PC-9 (cell line): ENCODE measurements at regions not wholly inside any gene's neighbourhood (a gene's known extent, or its start where the extent isn't known, plus 50 kb on each side); places are given as distances from the start of the nearest gene placed in this dataset.

ENCODE experiments used
- BruUV-seq: library from RNA; stranded (reverse); fragments of 400-500 nt; replicated peaks from 2 replicates; lab custom pipeline; 2021; lab: Mats Ljungman, UMichigan
- CTCF ChIA-PET: fragments of 300-600 bp; sonication (Branson Sonifier 250); formaldehyde crosslinking; loops from one replicate; lab custom pipeline; 2022; ENCODE audit warnings: antibody characterized with exemption; lab: Charles Lee
- POLR2A ChIA-PET: fragments of 300-600 bp; sonication (Branson Sonifier 250); formaldehyde crosslinking; loops from one replicate; lab custom pipeline; 2022; ENCODE audit warnings: antibody characterized with exemption; ENCODE audit not compliant: unreplicated experiment; lab: Charles Lee
- DNase-seq, 2 experiments: peaks; one replicate each; pipeline versions ENCODE4 v3.0.0 to v3.0.0-alpha.2; 2015 to 2022; ENCODE audit warnings: mixed read lengths in 1 of 2
- H2AFZ ChIP-seq: fragments of 200-600 bp; sonication (generic); 2 replicates; pipeline ENCODE4 v1.8.1; 2017; ENCODE audit warnings: antibody characterized with exemption
- H3F3A ChIP-seq: fragments of 200-600 bp; sonication (generic); 2 replicates; pipeline ENCODE4 v1.8.1; 2017; ENCODE audit warnings: antibody characterized with exemption, mild to moderate bottlenecking, low read depth; ENCODE audit not compliant: insufficient read depth
- H3K27ac ChIP-seq: fragments of 200-600 bp; sonication (generic); 2 replicates; pipeline ENCODE4 v1.6.1; 2016; ENCODE audit warnings: mixed run types
- H3K27me3 ChIP-seq: fragments of 200-600 bp; sonication (generic); 2 replicates; pipeline ENCODE4 v1.6.1; 2016; ENCODE audit warnings: low read depth, mixed run types; ENCODE audit not compliant: insufficient read depth
- H3K36me3 ChIP-seq: fragments of 200-600 bp; sonication (generic); 2 replicates; pipeline ENCODE4 v1.6.1; 2016; ENCODE audit warnings: low read depth, mixed run types
- H3K4me1 ChIP-seq: fragments of 200-600 bp; sonication (generic); replicated peaks from 2 replicates; pipeline ENCODE4 v1.6.1; 2016; ENCODE audit warnings: mixed run types; ENCODE audit not compliant: insufficient read depth
- H3K4me2 ChIP-seq: fragments of 200-600 bp; sonication (generic); 2 replicates; pipeline ENCODE4 v1.6.1; 2017; ENCODE audit warnings: mixed run types
- H3K4me3 ChIP-seq: fragments of 200-600 bp; sonication (generic); 2 replicates; pipeline ENCODE4 v1.6.1; 2016; ENCODE audit warnings: mixed run types
- H3K79me2 ChIP-seq: fragments of 200-600 bp; sonication (generic); 2 replicates; pipeline ENCODE4 v1.6.1; 2017; ENCODE audit warnings: low read depth, mixed run types
- H3K9me2 ChIP-seq: fragments of 200-600 bp; sonication (generic); 2 replicates; pipeline ENCODE4 v1.8.1; 2017; ENCODE audit warnings: mild to moderate bottlenecking; ENCODE audit not compliant: insufficient read depth
- H3K9me3 ChIP-seq: fragments of 200-600 bp; sonication (generic); 2 replicates; pipeline ENCODE4 v1.8.1; 2016; ENCODE audit warnings: low read depth; ENCODE audit not compliant: insufficient read depth
- H4K20me1 ChIP-seq: fragments of 200-600 bp; sonication (generic); 2 replicates; pipeline ENCODE4 v1.8.1; 2017; ENCODE audit not compliant: insufficient read depth
- EZH2 ChIP-seq: fragments of 200-600 bp; sonication (generic); IDR thresholded peaks from 2 replicates; pipeline ENCODE4 v1.8.0; 2017; ENCODE audit warnings: antibody characterized with exemption, low read depth
- intact Hi-C: fragments of 100-400 bp; cut with micrococcal nuclease; formaldehyde crosslinking; loops from one replicate; pipeline ENCODE4 v1.10.0; 2022; ENCODE audit not compliant: unreplicated experiment
- TF ChIP-seq, protein P1 (sequence below): fragments of 200-600 bp; sonication (generic); conservative IDR thresholded peaks from 2 replicates; pipeline ENCODE4 v1.6.1; 2017; ENCODE audit warnings: mixed run types, antibody characterized with exemption, mild to moderate bottlenecking, moderate library complexity

GRCh38 chr16:63618896-63619485, 1502.9 kb downstream of the CDH11 start:
- H3K4me3 ChIP-seq, result no peak overlapping the region
- no peak overlapping the region for H3K27ac ChIP-seq
- H3K36me3 ChIP-seq, result no peaks in the 10 kb centered on the region
- POLR2A ChIA-PET, result no interaction called here
- no peaks in the 10 kb centered on the region for H3K4me1 ChIP-seq
- DNase-seq, result no peak
- CTCF ChIA-PET, result no interaction called here
- no peaks in the 10 kb centered on the region for H3K27me3 ChIP-seq
- H3K79me2 ChIP-seq, result no peaks in the 10 kb centered on the region
- intact Hi-C loops, result no loop called here
- no peaks in the 10 kb centered on the region for H3K9me2 ChIP-seq
- BruUV-seq, result no TSS peak
- TF ChIP-seq EZH2, result no peak
- TF ChIP-seq, protein P1, sequence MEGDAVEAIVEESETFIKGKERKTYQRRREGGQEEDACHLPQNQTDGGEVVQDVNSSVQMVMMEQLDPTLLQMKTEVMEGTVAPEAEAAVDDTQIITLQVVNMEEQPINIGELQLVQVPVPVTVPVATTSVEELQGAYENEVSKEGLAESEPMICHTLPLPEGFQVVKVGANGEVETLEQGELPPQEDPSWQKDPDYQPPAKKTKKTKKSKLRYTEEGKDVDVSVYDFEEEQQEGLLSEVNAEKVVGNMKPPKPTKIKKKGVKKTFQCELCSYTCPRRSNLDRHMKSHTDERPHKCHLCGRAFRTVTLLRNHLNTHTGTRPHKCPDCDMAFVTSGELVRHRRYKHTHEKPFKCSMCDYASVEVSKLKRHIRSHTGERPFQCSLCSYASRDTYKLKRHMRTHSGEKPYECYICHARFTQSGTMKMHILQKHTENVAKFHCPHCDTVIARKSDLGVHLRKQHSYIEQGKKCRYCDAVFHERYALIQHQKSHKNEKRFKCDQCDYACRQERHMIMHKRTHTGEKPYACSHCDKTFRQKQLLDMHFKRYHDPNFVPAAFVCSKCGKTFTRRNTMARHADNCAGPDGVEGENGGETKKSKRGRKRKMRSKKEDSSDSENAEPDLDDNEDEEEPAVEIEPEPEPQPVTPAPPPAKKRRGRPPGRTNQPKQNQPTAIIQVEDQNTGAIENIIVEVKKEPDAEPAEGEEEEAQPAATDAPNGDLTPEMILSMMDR, result no peak
- H3F3A ChIP-seq, result no peaks in the 10 kb centered on the region
- no peak overlapping the region for H3K4me2 ChIP-seq
- no peak overlapping the region for H2AFZ ChIP-seq
- no peaks in the 10 kb centered on the region for H3K9me3 ChIP-seq
- H4K20me1 ChIP-seq, result no peaks in the 10 kb centered on the region

DNA sequence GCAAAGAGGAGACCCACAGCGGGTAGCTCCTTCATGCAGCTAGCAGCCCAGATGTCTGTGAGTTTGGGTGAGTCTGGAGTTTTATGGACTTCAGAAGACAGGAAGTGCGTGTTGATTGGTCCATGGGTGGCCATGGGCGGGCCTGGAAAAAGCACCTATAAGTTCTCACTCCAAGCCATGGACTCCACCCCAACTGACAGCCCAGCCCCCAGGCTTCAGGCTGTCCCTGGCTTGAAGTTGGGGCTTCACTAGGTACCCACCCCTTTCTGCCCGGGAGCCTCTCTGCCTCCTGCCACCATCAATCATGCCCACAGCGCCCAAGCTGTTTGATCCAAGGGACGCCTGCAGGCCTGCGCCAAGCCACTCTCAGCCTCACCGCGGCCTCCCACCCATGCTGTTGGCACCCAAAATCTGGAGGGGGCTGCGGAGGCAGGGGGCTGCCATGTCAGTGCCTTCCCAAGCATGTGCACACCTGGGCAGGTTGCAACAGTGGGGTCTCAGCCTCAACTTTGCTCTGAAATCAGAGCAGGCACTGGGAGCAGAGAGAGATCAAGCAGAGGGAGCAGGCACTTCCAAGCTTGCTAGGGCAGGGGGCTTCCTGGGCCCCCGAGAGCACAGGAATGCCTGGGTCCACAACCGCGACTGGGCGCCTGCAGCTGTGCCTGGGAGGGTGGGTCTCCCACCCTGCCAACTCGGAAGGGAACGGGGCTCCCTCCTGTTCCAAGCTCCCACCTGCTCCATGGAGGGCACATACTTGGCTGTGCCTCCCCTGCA, 1503.7 kb downstream of the CDH11 start:
- TF ChIP-seq, protein P1, result no peak
- TF ChIP-seq EZH2, result no peak
- no TSS peak for BruUV-seq

DNA sequence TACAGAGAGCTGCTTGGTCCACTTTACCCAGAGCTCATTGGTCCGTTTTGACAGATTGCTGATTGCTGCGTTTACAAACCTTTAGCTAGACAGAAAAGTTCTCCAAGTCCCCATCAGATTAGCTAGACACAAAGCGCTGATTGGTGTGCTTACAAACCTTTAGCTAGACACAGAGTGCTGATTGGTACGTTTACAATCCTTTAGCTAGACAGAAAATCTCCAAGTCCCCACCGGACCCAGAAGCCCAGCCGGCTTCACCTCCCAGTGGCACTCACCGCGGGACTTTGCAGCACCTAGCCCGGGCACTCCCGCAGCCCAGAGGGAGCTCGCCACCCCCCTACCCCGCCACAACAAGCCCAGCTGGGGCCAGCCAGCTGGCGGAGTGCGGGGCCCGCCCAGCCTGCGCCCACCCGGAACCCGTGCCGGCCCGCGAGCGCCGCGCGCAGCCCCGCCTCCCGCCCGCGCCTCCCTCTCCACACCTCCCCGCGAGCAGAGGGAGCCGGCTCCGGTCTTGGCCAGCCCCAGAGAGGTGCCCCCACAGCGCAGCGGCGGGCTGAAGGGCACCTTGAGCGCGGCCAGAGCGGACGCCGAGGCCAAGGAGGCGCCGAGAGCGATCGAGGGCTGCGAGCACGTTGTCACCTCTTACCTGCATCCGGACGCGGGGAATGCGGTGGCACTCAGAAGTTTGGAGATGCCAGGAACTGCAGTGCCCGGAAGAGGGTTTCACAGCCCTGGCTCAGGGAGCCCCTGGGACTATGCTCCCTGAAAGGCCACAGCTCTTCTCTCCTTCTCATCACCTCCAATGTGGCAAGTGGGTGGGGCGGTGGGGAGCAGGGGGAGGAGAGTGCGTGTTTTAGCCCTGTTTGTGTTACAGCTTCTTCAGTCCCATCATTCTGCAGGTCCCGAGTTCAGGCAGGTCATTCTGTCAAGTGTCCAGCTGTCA, 1504.5 kb downstream of the CDH11 start:
- no peak for DNase-seq
- Histone ChIP-seq H2AFZ (no peak overlapping the region), H3F3A (no peaks in the 10 kb centered on the region), H3K9me2 (no peaks in the 10 kb centered on the region), H4K20me1 (no peaks in the 10 kb centered on the region), H3K9me3 (no peaks in the 10 kb centered on the region), H3K4me3 (no peak overlapping the region), H3K4me2 (no peak overlapping the region), H3K79me2 (no peaks in the 10 kb centered on the region), H3K27ac (no peak overlapping the region), H3K4me1 (no peaks in the 10 kb centered on the region), H3K27me3 (no peaks in the 10 kb centered on the region), H3K36me3 (no peaks in the 10 kb centered on the region)
- no peak for TF ChIP-seq EZH2
- TF ChIP-seq, protein P1, result no peak
- BruUV-seq, result no TSS peak
- intact Hi-C loops, result no loop called here
- ChIA-PET CTCF (no interaction called here), POLR2A (no interaction called here)

More for the DNA sequence above, 1503.7 kb downstream of the CDH11 start:
- H3K4me1 ChIP-seq, result no peaks in the 10 kb centered on the region
- no peaks in the 10 kb centered on the region for H3K27me3 ChIP-seq
- H3K79me2 ChIP-seq, result no peaks in the 10 kb centered on the region
- CTCF ChIA-PET, result no interaction called here
- no peaks in the 10 kb centered on the region for H3K9me2 ChIP-seq
- POLR2A ChIA-PET, result no interaction called here
- H3F3A ChIP-seq, result no peaks in the 10 kb centered on the region
- intact Hi-C loops, result no loop called here
- H3K9me3 ChIP-seq, result no peaks in the 10 kb centered on the region
- H2AFZ ChIP-seq, result no peak overlapping the region
- no peaks in the 10 kb centered on the region for H4K20me1 ChIP-seq
- no peak overlapping the region for H3K4me2 ChIP-seq
- H3K36me3 ChIP-seq, result no peaks in the 10 kb centered on the region
- DNase-seq, result no peak
- no peak overlapping the region for H3K27ac ChIP-seq
- H3K4me3 ChIP-seq, result no peak overlapping the region
